ENCODE measurements at regions not wholly inside any gene's neighbourhood (a gene's known extent, or its start where the extent isn't known, plus 50 kb on each side); places are given as distances from the start of the nearest gene placed in this dataset.

GRCh38 chr2:226132323-226133215 lies 667.1 kb downstream of the IRS1 start:
- no peak for DNase-seq (ENCODE audit: low read depth, low spot score)

- DNase-seq (ENCODE audit: low read depth, low spot score), result no peak
Observed at GRCh38 chr2:226131299-226131784, 668.3 kb downstream of the IRS1 start.

- no peak for DNase-seq (ENCODE audit: low read depth, low spot score)
Observed at GRCh38 chr2:226130192-226130591, 669.4 kb downstream of the IRS1 start.

- DNase-seq (ENCODE audit: low read depth, low spot score), result no peak
Observed at GRCh38 chr2:226127682-226128081, 671.9 kb downstream of the IRS1 start.

- no peak for DNase-seq (ENCODE audit: low read depth, low spot score)
Observed at GRCh38 chr2:226126104-226126503, 673.5 kb downstream of the IRS1 start.

- DNase-seq (ENCODE audit: low read depth, low spot score), result no peak
Observed at GRCh38 chr2:226125176-226125883, 674.3 kb downstream of the IRS1 start.

GRCh38 chr2:226124548-226125011 lies 675.0 kb downstream of the IRS1 start:
- DNase-seq (ENCODE audit: low read depth, low spot score), result no peak

- no peak for DNase-seq (ENCODE audit: low read depth, low spot score)
Observed at GRCh38 chr2:226123300-226123699, 676.3 kb downstream of the IRS1 start.

- DNase-seq (ENCODE audit: low read depth, low spot score), result no peak
Observed at GRCh38 chr2:226122041-226122440, 677.6 kb downstream of the IRS1 start.

GRCh38 chr2:226121046-226121738 lies 678.4 kb downstream of the IRS1 start:
- no peak for DNase-seq (ENCODE audit: low read depth, low spot score)

GRCh38 chr2:226118471-226119429 lies 680.9 kb downstream of the IRS1 start:
- DNase-seq (ENCODE audit: low read depth, low spot score), result no peak

- no peak for DNase-seq (ENCODE audit: low read depth, low spot score)
Observed at GRCh38 chr2:226117510-226118065, 682.0 kb downstream of the IRS1 start.

- DNase-seq (ENCODE audit: low read depth, low spot score), result no peak
Observed at GRCh38 chr2:226116346-226116745, 683.3 kb downstream of the IRS1 start.

- DNase-seq (ENCODE audit: low read depth, low spot score), result no peak
Observed at GRCh38 chr2:226115832-226116200, 683.8 kb downstream of the IRS1 start.

- no peak for DNase-seq (ENCODE audit: low read depth, low spot score)
Observed at GRCh38 chr2:226115102-226115831, 684.4 kb downstream of the IRS1 start.

GRCh38 chr2:226114436-226114835 lies 685.2 kb downstream of the IRS1 start:
- DNase-seq (ENCODE audit: low read depth, low spot score), result no peak

- no peak for DNase-seq (ENCODE audit: low read depth, low spot score)
Observed at GRCh38 chr2:226098861-226099745, 699.6 kb downstream of the NYAP2 start.

- DNase-seq (ENCODE audit: low read depth, low spot score), result no peak
Observed at GRCh38 chr2:226095058-226095457, 695.5 kb downstream of the NYAP2 start.

GRCh38 chr2:226093364-226093763 lies 693.9 kb downstream of the NYAP2 start:
- DNase-seq (ENCODE audit: low read depth, low spot score), result no peak

All from activated CD4-positive, CD25-positive, alpha-beta regulatory T cell treated with anti-CD3 and anti-CD28 coated beads, Interleukin-2, amount 50 U/mL, for 16 hours (primary cell).